ENCODE measurements at regions not wholly inside any gene's neighbourhood (a gene's known extent, or its start where the extent isn't known, plus 50 kb on each side); places are given as distances from the start of the nearest gene placed in this dataset.

DNA sequence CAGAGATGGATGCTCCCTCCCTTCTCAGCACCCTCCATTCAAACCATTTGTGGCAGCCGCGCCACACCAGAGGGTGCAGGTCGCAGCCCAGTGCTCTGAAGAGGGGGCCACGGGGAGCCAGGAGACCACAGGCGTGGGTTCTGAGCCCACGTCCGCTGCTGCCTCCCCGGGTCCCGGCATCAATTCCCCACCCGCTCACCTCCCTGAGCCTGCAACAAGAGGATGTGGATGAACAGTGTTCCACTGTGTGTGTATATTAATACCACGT lies 120.1 kb upstream of the VSTM2B start:
- TF ChIP-seq, protein P1, sequence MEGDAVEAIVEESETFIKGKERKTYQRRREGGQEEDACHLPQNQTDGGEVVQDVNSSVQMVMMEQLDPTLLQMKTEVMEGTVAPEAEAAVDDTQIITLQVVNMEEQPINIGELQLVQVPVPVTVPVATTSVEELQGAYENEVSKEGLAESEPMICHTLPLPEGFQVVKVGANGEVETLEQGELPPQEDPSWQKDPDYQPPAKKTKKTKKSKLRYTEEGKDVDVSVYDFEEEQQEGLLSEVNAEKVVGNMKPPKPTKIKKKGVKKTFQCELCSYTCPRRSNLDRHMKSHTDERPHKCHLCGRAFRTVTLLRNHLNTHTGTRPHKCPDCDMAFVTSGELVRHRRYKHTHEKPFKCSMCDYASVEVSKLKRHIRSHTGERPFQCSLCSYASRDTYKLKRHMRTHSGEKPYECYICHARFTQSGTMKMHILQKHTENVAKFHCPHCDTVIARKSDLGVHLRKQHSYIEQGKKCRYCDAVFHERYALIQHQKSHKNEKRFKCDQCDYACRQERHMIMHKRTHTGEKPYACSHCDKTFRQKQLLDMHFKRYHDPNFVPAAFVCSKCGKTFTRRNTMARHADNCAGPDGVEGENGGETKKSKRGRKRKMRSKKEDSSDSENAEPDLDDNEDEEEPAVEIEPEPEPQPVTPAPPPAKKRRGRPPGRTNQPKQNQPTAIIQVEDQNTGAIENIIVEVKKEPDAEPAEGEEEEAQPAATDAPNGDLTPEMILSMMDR (IDR thresholded peaks at IDR 0.05), result no peak
- TF ChIP-seq, protein P2, sequence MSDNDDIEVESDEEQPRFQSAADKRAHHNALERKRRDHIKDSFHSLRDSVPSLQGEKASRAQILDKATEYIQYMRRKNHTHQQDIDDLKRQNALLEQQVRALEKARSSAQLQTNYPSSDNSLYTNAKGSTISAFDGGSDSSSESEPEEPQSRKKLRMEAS (IDR thresholded peaks at IDR 0.05; ENCODE audit: low read depth), result no peak
- TF ChIP-seq, protein P3, sequence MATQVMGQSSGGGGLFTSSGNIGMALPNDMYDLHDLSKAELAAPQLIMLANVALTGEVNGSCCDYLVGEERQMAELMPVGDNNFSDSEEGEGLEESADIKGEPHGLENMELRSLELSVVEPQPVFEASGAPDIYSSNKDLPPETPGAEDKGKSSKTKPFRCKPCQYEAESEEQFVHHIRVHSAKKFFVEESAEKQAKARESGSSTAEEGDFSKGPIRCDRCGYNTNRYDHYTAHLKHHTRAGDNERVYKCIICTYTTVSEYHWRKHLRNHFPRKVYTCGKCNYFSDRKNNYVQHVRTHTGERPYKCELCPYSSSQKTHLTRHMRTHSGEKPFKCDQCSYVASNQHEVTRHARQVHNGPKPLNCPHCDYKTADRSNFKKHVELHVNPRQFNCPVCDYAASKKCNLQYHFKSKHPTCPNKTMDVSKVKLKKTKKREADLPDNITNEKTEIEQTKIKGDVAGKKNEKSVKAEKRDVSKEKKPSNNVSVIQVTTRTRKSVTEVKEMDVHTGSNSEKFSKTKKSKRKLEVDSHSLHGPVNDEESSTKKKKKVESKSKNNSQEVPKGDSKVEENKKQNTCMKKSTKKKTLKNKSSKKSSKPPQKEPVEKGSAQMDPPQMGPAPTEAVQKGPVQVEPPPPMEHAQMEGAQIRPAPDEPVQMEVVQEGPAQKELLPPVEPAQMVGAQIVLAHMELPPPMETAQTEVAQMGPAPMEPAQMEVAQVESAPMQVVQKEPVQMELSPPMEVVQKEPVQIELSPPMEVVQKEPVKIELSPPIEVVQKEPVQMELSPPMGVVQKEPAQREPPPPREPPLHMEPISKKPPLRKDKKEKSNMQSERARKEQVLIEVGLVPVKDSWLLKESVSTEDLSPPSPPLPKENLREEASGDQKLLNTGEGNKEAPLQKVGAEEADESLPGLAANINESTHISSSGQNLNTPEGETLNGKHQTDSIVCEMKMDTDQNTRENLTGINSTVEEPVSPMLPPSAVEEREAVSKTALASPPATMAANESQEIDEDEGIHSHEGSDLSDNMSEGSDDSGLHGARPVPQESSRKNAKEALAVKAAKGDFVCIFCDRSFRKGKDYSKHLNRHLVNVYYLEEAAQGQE (IDR thresholded peaks at IDR 0.05; ENCODE audit: low read depth, low read length), result no peak
- TF ChIP-seq RFX5 (IDR thresholded peaks at IDR 0.05; ENCODE audit: low read length) (no peak), TAF1 (IDR thresholded peaks at IDR 0.05; ENCODE audit: borderline replicate concordance, low read depth, low read length) (no peak), JUND (IDR thresholded peaks at IDR 0.05) (no peak), EP300 (IDR thresholded peaks at IDR 0.05; ENCODE audit: borderline replicate concordance in 1 of 2, low read depth in 1 of 2, low read length in 1 of 2) (no peak), MXI1 (IDR thresholded peaks at IDR 0.05; ENCODE audit: low read depth, low read length) (no peak), POLR2AphosphoS5 (IDR thresholded peaks at IDR 0.05; ENCODE audit: low read depth, low read length) (no peak)
- TF ChIP-seq, protein P4, sequence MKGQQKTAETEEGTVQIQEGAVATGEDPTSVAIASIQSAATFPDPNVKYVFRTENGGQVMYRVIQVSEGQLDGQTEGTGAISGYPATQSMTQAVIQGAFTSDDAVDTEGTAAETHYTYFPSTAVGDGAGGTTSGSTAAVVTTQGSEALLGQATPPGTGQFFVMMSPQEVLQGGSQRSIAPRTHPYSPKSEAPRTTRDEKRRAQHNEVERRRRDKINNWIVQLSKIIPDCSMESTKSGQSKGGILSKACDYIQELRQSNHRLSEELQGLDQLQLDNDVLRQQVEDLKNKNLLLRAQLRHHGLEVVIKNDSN (IDR thresholded peaks at IDR 0.05; ENCODE audit: borderline replicate concordance, low read depth), result no peak
- TF ChIP-seq, protein P5, sequence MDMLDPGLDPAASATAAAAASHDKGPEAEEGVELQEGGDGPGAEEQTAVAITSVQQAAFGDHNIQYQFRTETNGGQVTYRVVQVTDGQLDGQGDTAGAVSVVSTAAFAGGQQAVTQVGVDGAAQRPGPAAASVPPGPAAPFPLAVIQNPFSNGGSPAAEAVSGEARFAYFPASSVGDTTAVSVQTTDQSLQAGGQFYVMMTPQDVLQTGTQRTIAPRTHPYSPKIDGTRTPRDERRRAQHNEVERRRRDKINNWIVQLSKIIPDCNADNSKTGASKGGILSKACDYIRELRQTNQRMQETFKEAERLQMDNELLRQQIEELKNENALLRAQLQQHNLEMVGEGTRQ (IDR thresholded peaks at IDR 0.05; ENCODE audit: borderline replicate concordance, low read depth, low read length), result no peak

Data from SK-N-SH (cell line).